Activated CD8-positive, alpha-beta T cell treated with anti-CD3 and anti-CD28 coated beads for 36 hours (primary cell): ENCODE measurements at regions not wholly inside any gene's neighbourhood (a gene's known extent, or its start where the extent isn't known, plus 50 kb on each side); places are given as distances from the start of the nearest gene placed in this dataset.

Experiments used
- ATAC-seq: fragments of 200-7000 bp; cut with Tn5 transposase; one replicate; pipeline ENCODE4 v1.10.0; 2021; ENCODE audit warnings: mild to moderate bottlenecking, moderate library complexity
- CTCF ChIA-PET: fragments of 350-600 bp; sonication (Branson Sonifier 250); formaldehyde crosslinking; loops from one replicate; lab custom pipeline; 2021; ENCODE audit warnings: antibody characterized with exemption; lab: Charles Lee
- POLR2A ChIA-PET: fragments of 350-600 bp; sonication (Branson Sonifier 250); formaldehyde crosslinking; loops from one replicate; lab custom pipeline; 2021; ENCODE audit warnings: antibody characterized with exemption; lab: Charles Lee
- DNase-seq: peaks from one replicate; pipeline ENCODE4 v3.0.0-alpha.2; 2020
- H3K27ac Mint-ChIP-seq: one replicate; pipeline ENCODE4 v1.8.0; 2021; ENCODE audit warnings: mild to moderate bottlenecking, mixed read lengths
- H3K27me3 Mint-ChIP-seq: one replicate; pipeline ENCODE4 v1.8.0; 2021; ENCODE audit warnings: mixed read lengths
- H3K36me3 Mint-ChIP-seq: one replicate; pipeline ENCODE4 v1.8.0; 2021; ENCODE audit warnings: low read depth, mixed read lengths
- H3K4me1 Mint-ChIP-seq: one replicate; pipeline ENCODE4 v1.8.0; 2021; ENCODE audit warnings: low read depth, mixed read lengths
- H3K4me3 Mint-ChIP-seq: one replicate; pipeline ENCODE4 v1.8.0; 2021; ENCODE audit warnings: mild to moderate bottlenecking, moderate library complexity, mixed read lengths
- H3K9me3 Mint-ChIP-seq: one replicate; pipeline ENCODE4 v1.8.0; 2021; ENCODE audit warnings: mixed read lengths
- intact Hi-C: fragments of 100-400 bp; cut with micrococcal nuclease; formaldehyde crosslinking; loops from one replicate; pipeline ENCODE4 v1.10.0; 2022
- TF ChIP-seq, protein P1 (sequence below): fragments of 200-600 bp; IDR thresholded peaks from one replicate; pipeline ENCODE4 v1.8.0; 2022; ENCODE audit warnings: antibody characterized with exemption, mild to moderate bottlenecking

DNA sequence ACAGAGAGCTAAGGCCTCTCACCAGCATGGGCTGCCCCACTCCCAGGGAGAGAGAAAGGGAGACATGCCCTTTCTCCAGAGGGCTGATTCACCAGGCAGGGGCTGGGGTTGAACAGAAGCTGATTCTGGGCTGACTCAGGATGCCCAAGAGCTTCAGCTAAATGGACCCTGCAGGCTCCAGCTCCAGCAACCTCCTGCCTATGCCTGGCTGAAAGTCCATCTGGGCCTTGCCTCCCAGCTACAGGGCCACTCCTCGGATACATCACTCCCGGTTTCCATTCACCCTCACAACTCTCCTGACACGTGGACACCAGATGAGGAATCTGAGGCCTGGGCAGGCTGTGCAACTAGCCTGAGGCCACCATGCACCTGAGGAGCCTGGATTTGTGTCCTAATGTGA lies 215.5 kb downstream of the BUD13 start:
- POLR2A ChIA-PET: no interaction called here
- Mint-ChIP-seq H3K36me3 (no peaks in the 10 kb centered on the region), H3K27me3 (no peaks in the 10 kb centered on the region), H3K27ac (no peak overlapping the region), H3K4me3 (no peak overlapping the region), H3K4me1 (no peaks in the 10 kb centered on the region), H3K9me3 (no peaks in the 10 kb centered on the region)
- CTCF ChIA-PET: no interaction called here
- TF ChIP-seq, protein P1, sequence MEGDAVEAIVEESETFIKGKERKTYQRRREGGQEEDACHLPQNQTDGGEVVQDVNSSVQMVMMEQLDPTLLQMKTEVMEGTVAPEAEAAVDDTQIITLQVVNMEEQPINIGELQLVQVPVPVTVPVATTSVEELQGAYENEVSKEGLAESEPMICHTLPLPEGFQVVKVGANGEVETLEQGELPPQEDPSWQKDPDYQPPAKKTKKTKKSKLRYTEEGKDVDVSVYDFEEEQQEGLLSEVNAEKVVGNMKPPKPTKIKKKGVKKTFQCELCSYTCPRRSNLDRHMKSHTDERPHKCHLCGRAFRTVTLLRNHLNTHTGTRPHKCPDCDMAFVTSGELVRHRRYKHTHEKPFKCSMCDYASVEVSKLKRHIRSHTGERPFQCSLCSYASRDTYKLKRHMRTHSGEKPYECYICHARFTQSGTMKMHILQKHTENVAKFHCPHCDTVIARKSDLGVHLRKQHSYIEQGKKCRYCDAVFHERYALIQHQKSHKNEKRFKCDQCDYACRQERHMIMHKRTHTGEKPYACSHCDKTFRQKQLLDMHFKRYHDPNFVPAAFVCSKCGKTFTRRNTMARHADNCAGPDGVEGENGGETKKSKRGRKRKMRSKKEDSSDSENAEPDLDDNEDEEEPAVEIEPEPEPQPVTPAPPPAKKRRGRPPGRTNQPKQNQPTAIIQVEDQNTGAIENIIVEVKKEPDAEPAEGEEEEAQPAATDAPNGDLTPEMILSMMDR: no peak
- no peak for ATAC-seq
- intact Hi-C loops: no loop called here
- no peak for DNase-seq

DNA sequence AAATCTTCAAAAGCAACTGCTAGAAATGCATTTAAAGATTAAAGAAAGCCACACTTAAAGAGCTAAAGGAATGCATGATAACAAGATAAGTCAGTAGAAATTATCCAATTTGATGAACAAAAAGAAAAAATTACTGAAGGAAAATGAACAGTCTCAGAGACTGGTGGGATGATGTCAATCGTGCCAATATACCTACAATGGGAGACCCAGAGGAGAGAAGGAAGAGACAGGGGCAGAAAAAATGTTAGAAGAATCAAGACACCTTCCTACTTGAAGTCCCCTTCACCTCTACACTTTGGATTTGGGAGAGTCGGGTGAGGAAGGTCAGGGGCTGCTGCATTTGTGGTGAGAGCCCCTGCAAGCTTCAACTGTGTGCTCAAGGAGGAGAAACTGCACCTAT lies 216.3 kb downstream of the BUD13 start:
- no peak for ATAC-seq
- H3K9me3 Mint-ChIP-seq: no peaks in the 10 kb centered on the region
- no peak overlapping the region for H3K4me3 Mint-ChIP-seq
- ChIA-PET CTCF (no interaction called here), POLR2A (no interaction called here)
- H3K27ac Mint-ChIP-seq: no peak overlapping the region
- DNase-seq: no peak
- no peaks in the 10 kb centered on the region for H3K4me1 Mint-ChIP-seq
- no peaks in the 10 kb centered on the region for H3K36me3 Mint-ChIP-seq
- TF ChIP-seq, protein P1: no peak
- intact Hi-C loops: no loop called here
- no peaks in the 10 kb centered on the region for H3K27me3 Mint-ChIP-seq

DNA sequence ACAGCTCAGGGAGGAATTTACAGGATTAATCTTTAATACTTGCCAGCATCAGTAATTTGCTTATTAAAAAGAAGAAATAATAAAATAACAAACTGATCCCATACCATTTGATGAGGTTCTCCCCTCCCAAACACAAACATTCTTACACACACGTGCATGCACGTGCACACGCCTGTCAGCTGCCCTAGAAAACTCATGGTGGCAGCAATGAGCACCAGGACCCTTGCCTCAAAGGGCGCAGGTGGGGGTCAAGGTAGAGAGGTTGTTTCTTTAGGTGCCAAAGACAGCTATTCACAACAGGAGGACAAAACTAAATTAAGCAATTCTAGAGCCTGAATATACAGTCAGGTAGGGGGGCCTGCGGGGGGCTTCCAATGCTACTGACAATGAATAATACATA lies 219.3 kb downstream of the BUD13 start:
- CTCF ChIA-PET: interaction anchor here (1.1 kb wide), 1 partner anchor 54 kb away, joined by 3 read pairs; no protein-coding TSS in a partner anchor
- Mint-ChIP-seq H3K36me3 (no peaks in the 10 kb centered on the region), H3K27me3 (peaks cover 4% of the 10 kb centered on the region), H3K27ac (no peak overlapping the region), H3K4me3 (no peak overlapping the region), H3K9me3 (no peaks in the 10 kb centered on the region), H3K4me1 (no peaks in the 10 kb centered on the region)
- no peak for DNase-seq
- intact Hi-C loops: no loop called here
- POLR2A ChIA-PET: no interaction called here
- no peak for ATAC-seq
- TF ChIP-seq, protein P1: no peak

DNA sequence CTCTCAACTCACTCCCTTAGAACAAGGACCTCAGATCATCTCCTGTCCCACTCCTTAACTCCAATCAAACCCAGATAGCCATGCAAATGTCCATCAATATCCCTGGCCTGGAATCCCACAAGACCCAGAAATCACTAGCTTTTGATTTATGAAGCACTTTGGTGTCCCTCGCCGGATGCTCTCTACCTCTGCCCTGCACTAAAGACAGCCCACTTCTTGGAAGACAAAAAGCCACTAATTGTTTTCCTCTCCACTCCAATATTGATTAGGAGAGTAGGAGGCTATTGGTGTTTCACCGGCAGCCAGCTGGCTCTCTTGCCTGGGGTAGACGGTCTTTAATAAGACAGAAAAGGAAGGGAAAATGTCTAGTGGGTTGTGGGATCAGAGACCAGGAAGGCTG lies 221.2 kb downstream of the BUD13 start:
- Mint-ChIP-seq H3K36me3 (no peaks in the 10 kb centered on the region), H3K27ac (no peak overlapping the region), H3K9me3 (no peaks in the 10 kb centered on the region), H3K27me3 (peaks cover 5% of the 10 kb centered on the region), H3K4me1 (no peaks in the 10 kb centered on the region), H3K4me3 (no peak overlapping the region)
- ChIA-PET POLR2A (no interaction called here), CTCF (no interaction called here)
- TF ChIP-seq, protein P1: no peak
- DNase-seq (no peak), ATAC-seq (no peak)
- intact Hi-C loops: no loop called here

DNA sequence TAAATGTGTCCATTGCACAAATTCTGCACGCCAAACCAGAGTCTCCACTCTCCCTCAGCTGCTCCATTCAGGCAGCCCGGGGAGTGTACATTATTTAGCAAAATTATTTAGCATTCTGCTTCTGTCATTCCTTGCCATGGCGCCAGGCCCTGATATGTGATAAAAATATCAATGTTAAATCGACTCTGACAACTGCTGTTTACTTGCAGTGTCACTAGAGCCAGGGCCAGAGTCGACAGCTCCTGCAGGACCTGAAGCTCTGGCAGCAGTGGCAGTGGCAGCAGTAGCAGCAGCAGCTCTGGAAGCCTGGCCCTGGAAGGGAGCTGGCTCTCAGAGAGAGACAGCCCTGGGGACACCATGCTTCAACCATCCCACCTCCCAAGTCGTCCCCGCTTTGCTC lies 224.5 kb downstream of the BUD13 start:
- no peaks in the 10 kb centered on the region for H3K36me3 Mint-ChIP-seq
- no peak overlapping the region for H3K4me3 Mint-ChIP-seq
- ChIA-PET CTCF (no interaction called here), POLR2A (no interaction called here)
- peaks cover 5% of the 10 kb centered on the region for H3K27me3 Mint-ChIP-seq
- intact Hi-C loops: no loop called here
- H3K27ac Mint-ChIP-seq: no peak overlapping the region
- H3K9me3 Mint-ChIP-seq: no peaks in the 10 kb centered on the region
- H3K4me1 Mint-ChIP-seq: no peaks in the 10 kb centered on the region
- TF ChIP-seq, protein P1: no peak
- DNase-seq: no peak
- no peak for ATAC-seq
